ENCODE measurements at regions not wholly inside any gene's neighbourhood (a gene's known extent, or its start where the extent isn't known, plus 50 kb on each side); places are given as distances from the start of the nearest gene placed in this dataset.
"Not testable (repeated sequence)": the region's sequence is repeated elsewhere in the genome, so short reads cannot be mapped to it uniquely, and the experiment has no call there.

DNA sequence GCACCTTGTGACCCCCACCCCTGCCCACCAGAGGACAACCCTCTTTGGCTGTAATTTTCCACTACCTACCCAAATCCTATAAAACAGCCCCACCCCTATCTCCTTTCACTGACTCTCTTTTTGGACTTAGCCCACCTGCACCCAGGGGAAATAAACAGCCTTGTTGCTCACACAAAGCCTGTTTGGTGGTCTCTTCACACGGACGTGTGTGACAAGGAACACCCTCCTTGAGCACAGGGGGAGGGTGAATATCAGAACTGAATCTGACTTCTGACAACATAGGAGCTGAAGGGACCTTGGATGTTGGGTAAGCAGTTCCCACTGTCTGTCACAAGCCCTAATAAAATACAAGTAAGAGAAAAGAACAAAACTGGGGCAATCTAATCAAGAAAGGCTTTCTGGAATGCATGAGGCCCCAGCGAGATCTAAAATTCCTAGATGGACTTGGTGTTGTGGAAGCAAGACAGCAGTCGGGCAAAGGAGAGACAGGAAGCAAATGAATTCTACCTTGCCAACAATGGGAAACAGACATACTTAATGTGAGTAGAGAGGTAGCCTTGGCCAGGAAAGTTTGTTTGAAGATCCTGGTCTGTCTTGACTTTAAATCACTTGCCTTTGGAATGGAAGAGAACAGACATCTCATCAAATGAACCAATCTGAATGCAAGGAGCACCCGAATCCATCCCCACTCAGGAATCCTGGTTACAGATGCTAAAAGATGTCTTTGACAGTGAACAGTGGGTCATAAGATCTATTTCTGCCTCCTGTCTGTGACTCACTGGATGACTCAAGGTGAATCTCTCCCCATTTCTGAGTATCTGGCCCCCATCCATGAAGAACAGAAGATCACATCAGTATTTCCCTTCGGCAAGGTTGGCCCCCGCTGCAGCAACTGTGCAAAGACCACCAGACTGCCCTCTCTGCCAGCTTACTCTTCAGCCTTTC is 53.3 kb downstream of the OLFML3 start:
- Mint-ChIP-seq H3K4me3 (no peak overlapping the region), H3K9me3 (no peaks in the 10 kb centered on the region), H3K4me1 (no peaks in the 10 kb centered on the region), H3K27ac (no peak overlapping the region), H3K36me3 (no peaks in the 10 kb centered on the region), H3K27me3 (no peaks in the 10 kb centered on the region)
- ATAC-seq: no peak
- POLR2A ChIA-PET: no interaction called here
- DNase-seq: no peak

DNA sequence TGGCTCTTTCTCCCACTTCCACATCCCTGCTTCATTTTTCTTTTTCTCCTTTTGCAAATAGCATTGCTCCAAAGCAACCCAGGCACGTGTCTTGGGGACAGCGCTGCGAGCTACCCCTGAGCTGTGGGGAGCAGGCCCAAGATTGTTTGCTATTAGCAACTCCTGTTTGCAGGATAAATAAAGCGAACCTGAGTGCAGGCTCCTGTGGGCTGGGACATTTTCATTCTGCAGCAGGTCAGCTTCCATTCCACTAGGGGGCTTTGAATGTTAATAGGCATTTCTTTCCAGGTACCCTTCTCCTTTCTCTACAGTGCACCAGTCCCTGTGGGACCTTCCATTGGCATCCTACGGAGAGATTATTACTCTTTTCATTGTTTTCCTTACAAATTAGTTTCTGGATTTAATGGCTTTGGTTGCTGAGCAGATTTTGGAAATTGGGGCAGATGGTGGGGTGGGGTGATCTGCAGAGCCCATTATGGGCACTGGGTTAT is 54.0 kb downstream of the OLFML3 start:
- Mint-ChIP-seq H3K27me3 (no peaks in the 10 kb centered on the region), H3K36me3 (no peaks in the 10 kb centered on the region), H3K27ac (no peak overlapping the region), H3K4me1 (no peaks in the 10 kb centered on the region), H3K9me3 (no peaks in the 10 kb centered on the region), H3K4me3 (no peak overlapping the region)
- DNase-seq (peak in 2 of 10 donors; percentile 1 to 6), ATAC-seq (no peak)
- POLR2A ChIA-PET: no interaction called here

DNA sequence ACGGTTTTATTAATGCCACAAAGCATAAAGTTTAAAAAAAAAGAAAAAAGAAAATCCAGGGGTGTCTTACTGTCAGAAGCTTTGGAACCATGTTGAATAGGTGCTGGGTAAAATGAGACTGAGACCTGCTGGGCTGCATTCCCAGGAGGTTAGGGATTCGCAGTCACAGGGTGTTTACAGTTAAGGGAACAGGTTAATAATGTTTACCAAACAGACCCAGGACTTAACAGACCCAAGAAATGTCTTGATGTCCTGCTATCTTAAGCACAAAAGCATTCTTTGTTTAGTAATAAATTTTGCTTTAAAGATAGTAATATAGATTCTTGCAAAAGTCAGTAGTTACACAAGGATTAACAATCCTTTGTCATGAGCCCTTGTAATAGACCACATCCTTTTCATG is 54.7 kb downstream of the OLFML3 start:
- Mint-ChIP-seq H3K9me3 (no peaks in the 10 kb centered on the region), H3K27me3 (no peaks in the 10 kb centered on the region), H3K36me3 (no peaks in the 10 kb centered on the region), H3K27ac (no peak overlapping the region), H3K4me3 (no peak overlapping the region), H3K4me1 (no peaks in the 10 kb centered on the region)
- no peak for DNase-seq
- ATAC-seq: no peak
- POLR2A ChIA-PET: no interaction called here

DNA sequence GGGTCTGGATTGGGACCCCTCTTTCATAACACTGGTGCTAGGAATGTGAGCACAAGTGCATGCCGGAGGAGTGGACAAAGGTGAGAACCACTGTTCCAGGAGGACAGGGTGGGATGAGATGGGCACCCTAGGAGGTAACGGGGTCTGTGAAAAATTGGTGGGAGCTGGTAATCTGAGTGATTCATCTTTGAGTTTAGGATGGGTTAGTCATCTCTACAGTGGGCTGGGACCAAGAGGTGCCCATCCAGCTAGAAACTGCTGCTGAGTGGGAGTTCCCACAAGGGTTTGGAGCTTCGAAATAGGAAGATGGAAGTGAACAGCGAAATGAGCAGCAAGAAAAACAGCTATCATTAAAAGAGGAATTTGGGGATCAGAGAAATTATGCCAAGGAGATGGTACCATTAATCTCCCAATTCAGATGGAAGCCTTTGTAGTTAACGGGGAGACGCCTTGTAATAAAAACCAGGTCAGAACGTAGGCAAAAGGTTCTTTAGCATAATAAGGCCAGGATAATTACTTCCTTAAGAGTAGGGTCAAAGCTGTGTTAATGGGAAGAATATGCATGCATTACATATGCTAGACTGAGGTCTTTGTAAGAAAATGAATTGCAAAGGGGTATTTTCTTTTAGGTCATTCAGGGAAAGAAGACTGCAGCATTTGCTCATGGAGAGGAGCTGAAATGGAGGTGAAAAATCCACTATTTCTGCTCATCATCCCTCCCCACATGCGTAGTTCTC is 55.5 kb downstream of the OLFML3 start:
- POLR2A ChIA-PET: interaction anchor here (0.6 kb wide), 1 partner anchor 85 kb away, joined by 3 read pairs; no protein-coding TSS in a partner anchor
- ATAC-seq: no peak
- H3K4me3 Mint-ChIP-seq: no peak overlapping the region

DNA sequence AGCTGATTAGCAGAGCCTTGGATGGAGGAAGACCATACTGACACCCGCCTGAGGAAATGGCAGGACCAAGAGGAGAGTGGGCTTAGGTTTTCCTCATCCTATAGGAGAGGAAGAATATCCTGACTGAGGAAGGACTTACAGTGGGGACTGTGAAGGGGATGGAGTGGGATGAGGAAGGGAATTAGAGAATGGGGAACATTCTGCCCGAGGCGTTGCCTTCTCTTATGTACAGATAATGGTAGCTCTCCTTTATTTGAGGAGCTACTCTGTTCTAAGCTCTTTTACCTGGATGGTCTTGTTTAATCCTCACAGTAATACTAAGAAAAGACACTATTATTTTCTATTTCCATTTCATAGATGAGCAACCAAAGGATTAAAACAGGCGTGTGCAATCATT is 56.0 kb downstream of the OLFML3 start:
- Mint-ChIP-seq H3K4me3 (no peak overlapping the region), H3K36me3 (no peaks in the 10 kb centered on the region), H3K4me1 (no peaks in the 10 kb centered on the region), H3K27me3 (no peaks in the 10 kb centered on the region), H3K9me3 (no peaks in the 10 kb centered on the region), H3K27ac (no peak overlapping the region)
- POLR2A ChIA-PET: no interaction called here
- DNase-seq: no peak
- ATAC-seq: no peak

More for the DNA sequence above, 55.5 kb downstream of the OLFML3 start:
- no peak for DNase-seq
- Mint-ChIP-seq H3K9me3 (no peaks in the 10 kb centered on the region), H3K27me3 (no peaks in the 10 kb centered on the region), H3K4me1 (no peaks in the 10 kb centered on the region), H3K27ac (no peak overlapping the region), H3K36me3 (no peaks in the 10 kb centered on the region)

DNA sequence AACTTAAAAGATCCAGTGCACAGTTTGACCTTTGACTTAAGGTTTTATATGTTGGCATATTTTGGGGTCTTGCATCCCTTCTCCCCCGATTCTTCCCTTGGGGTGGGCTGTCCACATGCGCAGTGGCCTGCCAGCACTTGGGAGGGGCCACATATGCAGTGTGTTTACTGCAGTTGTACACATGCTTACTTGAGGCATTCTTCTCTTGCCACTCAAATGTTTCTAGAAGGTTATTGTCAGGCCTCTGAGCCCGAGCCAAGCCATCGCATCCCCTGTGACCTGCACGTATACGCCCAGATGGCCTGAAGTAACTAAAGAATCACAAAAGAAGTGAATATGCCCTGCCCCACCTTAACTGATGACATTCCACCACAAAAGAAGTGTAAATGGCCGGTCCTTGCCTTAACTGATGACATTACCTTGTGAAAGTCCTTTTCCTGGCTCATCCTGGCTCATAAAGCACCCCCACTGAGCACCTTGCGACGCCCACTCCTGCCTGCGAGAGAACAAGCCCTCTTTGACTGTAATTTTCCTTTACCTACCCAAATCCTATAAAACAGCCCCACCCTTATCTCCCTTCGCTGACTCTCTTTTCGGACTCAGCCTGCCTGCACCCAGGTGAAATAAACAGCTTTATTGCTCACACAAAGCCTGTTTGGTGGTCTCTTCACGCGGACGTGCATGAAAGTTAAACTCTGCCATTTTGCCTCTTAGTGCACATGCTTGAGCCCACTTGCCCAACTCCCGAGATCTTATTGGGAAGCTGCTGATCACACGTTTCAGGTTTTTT is 57.8 kb downstream of the OLFML3 start:
- DNase-seq, H3K4me3 Mint-ChIP-seq, H3K36me3 Mint-ChIP-seq, H3K4me1 Mint-ChIP-seq, H3K27ac Mint-ChIP-seq, POLR2A ChIA-PET, ATAC-seq, H3K27me3 Mint-ChIP-seq, H3K9me3 Mint-ChIP-seq: not testable (repeated sequence)

DNA sequence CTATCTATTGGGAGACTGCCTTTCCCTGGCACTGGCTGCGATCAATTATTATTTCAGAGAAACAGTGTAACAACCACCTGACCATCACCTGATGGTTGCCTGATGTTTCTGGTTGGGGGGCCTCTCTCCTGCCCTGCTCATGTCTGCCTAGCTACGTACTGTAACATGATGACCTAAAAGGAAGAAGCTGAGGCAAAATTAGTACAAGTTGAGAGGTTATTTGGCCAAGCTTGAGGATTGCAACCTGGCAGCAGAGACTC is 58.3 kb downstream of the OLFML3 start:
- DNase-seq: no peak
- Mint-ChIP-seq H3K27me3 (peaks cover 0 to 2% (median 0%) of the 10 kb centered on the region in 5 donors), H3K4me3 (no peak overlapping the region), H3K4me1 (no peaks in the 10 kb centered on the region), H3K9me3 (no peaks in the 10 kb centered on the region), H3K27ac (no peak overlapping the region), H3K36me3 (no peaks in the 10 kb centered on the region)
- POLR2A ChIA-PET: no interaction called here
- no peak for ATAC-seq

DNA sequence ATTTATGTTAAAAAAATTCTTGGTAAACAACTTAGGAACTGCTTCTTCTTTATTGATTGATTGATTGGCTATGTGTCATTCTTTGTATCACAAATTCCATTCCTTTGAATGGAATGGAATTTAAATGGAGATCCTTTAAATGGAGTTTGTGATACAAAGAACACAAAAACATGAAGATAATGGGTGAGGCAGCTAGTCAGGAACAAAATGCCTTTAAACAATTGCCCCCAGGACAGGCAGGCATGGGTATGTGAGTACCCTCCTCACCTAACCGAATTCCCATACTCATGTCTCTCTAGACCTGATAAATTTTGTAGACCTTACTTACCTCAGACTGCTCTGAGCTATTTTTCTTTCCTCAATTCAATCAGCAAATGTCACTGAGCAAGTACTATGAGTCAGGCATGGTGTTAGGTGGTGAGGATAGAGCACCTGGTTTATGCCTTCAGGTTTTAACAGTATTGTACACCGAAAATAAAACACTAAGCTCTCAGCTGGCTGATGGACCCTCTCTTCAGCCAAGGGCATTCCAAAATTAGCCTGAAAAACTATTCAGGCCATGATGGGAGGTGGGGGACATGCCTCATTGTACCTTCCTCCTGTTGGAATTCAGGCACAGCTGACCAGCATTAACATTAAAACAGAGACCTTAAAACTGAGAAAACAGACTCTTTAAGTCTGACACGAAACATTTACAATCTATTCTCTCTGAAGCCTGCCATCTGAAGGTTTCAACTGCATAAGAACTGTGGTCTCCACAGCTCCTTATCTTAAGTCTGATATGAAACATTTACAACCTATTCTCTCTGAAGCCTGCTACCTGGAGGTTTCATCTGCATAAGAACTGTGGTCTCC is 58.9 kb downstream of the OLFML3 start:
- ATAC-seq: no peak
- no peak overlapping the region for H3K4me3 Mint-ChIP-seq
- no peaks in the 10 kb centered on the region for H3K9me3 Mint-ChIP-seq
- H3K27ac Mint-ChIP-seq: no peak overlapping the region
- peaks cover 0 to 2% (median 0%) of the 10 kb centered on the region in 5 donors for H3K27me3 Mint-ChIP-seq
- POLR2A ChIA-PET: no interaction called here
- no peak for DNase-seq
- no peaks in the 10 kb centered on the region for H3K36me3 Mint-ChIP-seq
- no peaks in the 10 kb centered on the region for H3K4me1 Mint-ChIP-seq
